OCI-LY3 (cell line): ENCODE measurements at regions not wholly inside any gene's neighbourhood (a gene's known extent, or its start where the extent isn't known, plus 50 kb on each side); places are given as distances from the start of the nearest gene placed in this dataset.

ENCODE experiments used
- EZH2phosphoT487 ChIP-seq: fragments of 200-600 bp; shearing (Covaris generic); IDR thresholded peaks from 2 replicates; pipeline ENCODE4 v1.6.1; 2018; ENCODE audit warnings: antibody characterized with exemption, mixed run types, low read depth
- TF ChIP-seq, protein P1 (sequence below): fragments of 200-600, 300-600 bp; sonication (generic); IDR thresholded peaks from 2 replicates; pipeline ENCODE4 v1.5.1; 2014; ENCODE audit warnings: antibody characterized with exemption, low read length, low read depth

DNA sequence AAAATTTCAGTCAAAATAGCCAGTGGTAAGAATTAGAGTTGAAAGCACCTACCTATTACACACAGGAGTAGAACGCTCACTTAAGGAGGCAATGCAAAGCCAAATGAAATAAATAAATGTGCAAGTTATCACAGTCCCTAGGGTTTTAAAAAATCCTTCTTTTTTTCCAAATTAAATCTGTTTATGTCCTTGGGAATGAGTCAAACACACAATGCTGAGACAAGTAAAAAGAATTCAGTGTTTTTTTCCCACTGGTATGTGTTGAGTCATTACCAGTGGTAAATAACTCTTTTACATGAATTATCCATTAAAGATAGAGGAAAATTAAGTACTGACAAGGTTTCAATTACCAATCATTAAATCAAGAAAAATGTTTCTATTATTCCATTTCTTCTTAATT, 438.6 kb downstream of the TNS3 start:
- TF ChIP-seq, protein P1, sequence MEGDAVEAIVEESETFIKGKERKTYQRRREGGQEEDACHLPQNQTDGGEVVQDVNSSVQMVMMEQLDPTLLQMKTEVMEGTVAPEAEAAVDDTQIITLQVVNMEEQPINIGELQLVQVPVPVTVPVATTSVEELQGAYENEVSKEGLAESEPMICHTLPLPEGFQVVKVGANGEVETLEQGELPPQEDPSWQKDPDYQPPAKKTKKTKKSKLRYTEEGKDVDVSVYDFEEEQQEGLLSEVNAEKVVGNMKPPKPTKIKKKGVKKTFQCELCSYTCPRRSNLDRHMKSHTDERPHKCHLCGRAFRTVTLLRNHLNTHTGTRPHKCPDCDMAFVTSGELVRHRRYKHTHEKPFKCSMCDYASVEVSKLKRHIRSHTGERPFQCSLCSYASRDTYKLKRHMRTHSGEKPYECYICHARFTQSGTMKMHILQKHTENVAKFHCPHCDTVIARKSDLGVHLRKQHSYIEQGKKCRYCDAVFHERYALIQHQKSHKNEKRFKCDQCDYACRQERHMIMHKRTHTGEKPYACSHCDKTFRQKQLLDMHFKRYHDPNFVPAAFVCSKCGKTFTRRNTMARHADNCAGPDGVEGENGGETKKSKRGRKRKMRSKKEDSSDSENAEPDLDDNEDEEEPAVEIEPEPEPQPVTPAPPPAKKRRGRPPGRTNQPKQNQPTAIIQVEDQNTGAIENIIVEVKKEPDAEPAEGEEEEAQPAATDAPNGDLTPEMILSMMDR, result no peak
- TF ChIP-seq EZH2phosphoT487, result no peak
